Panc1 (cell line): ENCODE measurements at regions not wholly inside any gene's neighbourhood (a gene's known extent, or its start where the extent isn't known, plus 50 kb on each side); places are given as distances from the start of the nearest gene placed in this dataset.

Experiments used
- ATAC-seq: fragments of 200-7000 bp; cut with Tn5 transposase; 2 replicates; pipeline ENCODE4 v1.9.1; 2020; ENCODE audit warnings: mild to moderate bottlenecking, moderate library complexity
- BruUV-seq: library from RNA; stranded (reverse); fragments of 400-500 nt; replicated peaks from 2 replicates; lab custom pipeline; 2021; lab: Mats Ljungman, UMichigan
- CTCF ChIA-PET: fragments of 300-600 bp; sonication (Branson Sonifier 250); formaldehyde crosslinking; loops from one replicate; lab custom pipeline; 2022; ENCODE audit warnings: antibody characterized with exemption; lab: Charles Lee
- POLR2A ChIA-PET: fragments of 300-600 bp; sonication (Branson Sonifier 250); formaldehyde crosslinking; loops from one replicate; lab custom pipeline; 2022; ENCODE audit warnings: antibody characterized with exemption; lab: Charles Lee
- DNase-seq: peaks from one replicate; pipeline ENCODE4 v3.0.0-alpha.2; 2010; ENCODE audit warnings: low read depth, low spot score
- H3K27ac ChIP-seq: 2 replicates; pipeline ENCODE4 v1.5.1; 2011; ENCODE audit warnings: mild to moderate bottlenecking, low read length, inconsistent platforms
- H3K27me3 ChIP-seq: fragments of 200-500 bp; sonication (Bioruptor generic); 2 replicates; pipeline ENCODE4 v1.6.0; 2014; ENCODE audit warnings: low read length, inconsistent platforms; ENCODE audit not compliant: control insufficient read depth, insufficient read depth
- H3K36me3 ChIP-seq: fragments of 200-500 bp; sonication (Bioruptor generic); 2 replicates; pipeline ENCODE4 v1.5.1; 2014; ENCODE audit warnings: inconsistent platforms, mild to moderate bottlenecking, low read length, moderate library complexity; ENCODE audit not compliant: control insufficient read depth, insufficient read depth
- H3K4me1 ChIP-seq: 2 replicates; pipeline ENCODE4 v1.5.1; 2011; ENCODE audit warnings: inconsistent platforms, mild to moderate bottlenecking, low read length, moderate library complexity; ENCODE audit not compliant: control insufficient read depth, insufficient read depth
- H3K4me3 ChIP-seq, 2 experiments: 2 replicates each; pipeline ENCODE4 v1.5.1; 2011 to 2012; ENCODE audit warnings: low read depth in 2 of 2, low read length in 2 of 2, mild to moderate bottlenecking in 2 of 2, inconsistent platforms in 1 of 2, moderate library complexity in 1 of 2
- H3K9me3 ChIP-seq: fragments of 200-500 bp; sonication (Bioruptor generic); 2 replicates; pipeline ENCODE4 v1.5.1; 2014; ENCODE audit warnings: low read depth, mild to moderate bottlenecking, inconsistent platforms, low read length, moderate library complexity; ENCODE audit not compliant: control insufficient read depth, insufficient read depth
- POLR2AphosphoS5 ChIP-seq: IDR thresholded peaks from 2 replicates; pipeline ENCODE4 v1.6.1; 2012; ENCODE audit warnings: mild to moderate bottlenecking, low read depth, low read length, moderate library complexity
- SIN3A ChIP-seq: IDR thresholded peaks from 2 replicates; pipeline ENCODE4 v1.6.1; 2012; ENCODE audit warnings: low read depth, mild to moderate bottlenecking, low read length, moderate library complexity, borderline replicate concordance; ENCODE audit not compliant: insufficient read depth
- TCF7L2 ChIP-seq: IDR thresholded peaks from 2 replicates; pipeline ENCODE4 v1.6.1; 2011; ENCODE audit warnings: mild to moderate bottlenecking, low read depth, low read length, inconsistent platforms
- in situ Hi-C: cut with HindIII; loops from 2 replicates; pipeline ENCODE4 v1.10.0; 2016; ENCODE audit warnings: low sequenced_read_pairs, low pct_unique_long_range_greater_than_20kb
- intact Hi-C: fragments of 100-400 bp; cut with micrococcal nuclease; formaldehyde crosslinking; loops from one replicate; pipeline ENCODE4 v1.10.0; 2022; ENCODE audit not compliant: unreplicated experiment
- TF ChIP-seq, protein P1 (sequence below): fragments of 450-650 bp; IDR thresholded peaks from 2 replicates; pipeline ENCODE4 v1.5.1; 2017; ENCODE audit warnings: mild to moderate bottlenecking
- TF ChIP-seq, protein P2 (sequence below), 2 experiments: IDR thresholded peaks; 2 replicates each; pipeline ENCODE4 v1.6.1; 2011 to 2012; ENCODE audit warnings: low read depth in 2 of 2, control low read depth in 1 of 2, low read length in 1 of 2, mild to moderate bottlenecking in 1 of 2, moderate library complexity in 1 of 2; ENCODE audit not compliant: insufficient read depth in 1 of 2

GRCh38 chr18:40566510-40566844, 1388.6 kb upstream of the PIK3C3 start:
- Histone ChIP-seq H3K36me3 (no peaks in the 10 kb centered on the region), H3K4me1 (no peaks in the 10 kb centered on the region), H3K27ac (no peak overlapping the region), H3K4me3 (no peak overlapping the region), H3K27me3 (no peaks in the 10 kb centered on the region), H3K9me3 (no peaks in the 10 kb centered on the region)
- ChIA-PET POLR2A (no interaction called here), CTCF (no interaction called here)
- no TSS peak for BruUV-seq
- TF ChIP-seq SIN3A (no peak), TCF7L2 (no peak), POLR2AphosphoS5 (no peak)
- TF ChIP-seq, protein P1, sequence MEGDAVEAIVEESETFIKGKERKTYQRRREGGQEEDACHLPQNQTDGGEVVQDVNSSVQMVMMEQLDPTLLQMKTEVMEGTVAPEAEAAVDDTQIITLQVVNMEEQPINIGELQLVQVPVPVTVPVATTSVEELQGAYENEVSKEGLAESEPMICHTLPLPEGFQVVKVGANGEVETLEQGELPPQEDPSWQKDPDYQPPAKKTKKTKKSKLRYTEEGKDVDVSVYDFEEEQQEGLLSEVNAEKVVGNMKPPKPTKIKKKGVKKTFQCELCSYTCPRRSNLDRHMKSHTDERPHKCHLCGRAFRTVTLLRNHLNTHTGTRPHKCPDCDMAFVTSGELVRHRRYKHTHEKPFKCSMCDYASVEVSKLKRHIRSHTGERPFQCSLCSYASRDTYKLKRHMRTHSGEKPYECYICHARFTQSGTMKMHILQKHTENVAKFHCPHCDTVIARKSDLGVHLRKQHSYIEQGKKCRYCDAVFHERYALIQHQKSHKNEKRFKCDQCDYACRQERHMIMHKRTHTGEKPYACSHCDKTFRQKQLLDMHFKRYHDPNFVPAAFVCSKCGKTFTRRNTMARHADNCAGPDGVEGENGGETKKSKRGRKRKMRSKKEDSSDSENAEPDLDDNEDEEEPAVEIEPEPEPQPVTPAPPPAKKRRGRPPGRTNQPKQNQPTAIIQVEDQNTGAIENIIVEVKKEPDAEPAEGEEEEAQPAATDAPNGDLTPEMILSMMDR, result no peak
- TF ChIP-seq, protein P2, sequence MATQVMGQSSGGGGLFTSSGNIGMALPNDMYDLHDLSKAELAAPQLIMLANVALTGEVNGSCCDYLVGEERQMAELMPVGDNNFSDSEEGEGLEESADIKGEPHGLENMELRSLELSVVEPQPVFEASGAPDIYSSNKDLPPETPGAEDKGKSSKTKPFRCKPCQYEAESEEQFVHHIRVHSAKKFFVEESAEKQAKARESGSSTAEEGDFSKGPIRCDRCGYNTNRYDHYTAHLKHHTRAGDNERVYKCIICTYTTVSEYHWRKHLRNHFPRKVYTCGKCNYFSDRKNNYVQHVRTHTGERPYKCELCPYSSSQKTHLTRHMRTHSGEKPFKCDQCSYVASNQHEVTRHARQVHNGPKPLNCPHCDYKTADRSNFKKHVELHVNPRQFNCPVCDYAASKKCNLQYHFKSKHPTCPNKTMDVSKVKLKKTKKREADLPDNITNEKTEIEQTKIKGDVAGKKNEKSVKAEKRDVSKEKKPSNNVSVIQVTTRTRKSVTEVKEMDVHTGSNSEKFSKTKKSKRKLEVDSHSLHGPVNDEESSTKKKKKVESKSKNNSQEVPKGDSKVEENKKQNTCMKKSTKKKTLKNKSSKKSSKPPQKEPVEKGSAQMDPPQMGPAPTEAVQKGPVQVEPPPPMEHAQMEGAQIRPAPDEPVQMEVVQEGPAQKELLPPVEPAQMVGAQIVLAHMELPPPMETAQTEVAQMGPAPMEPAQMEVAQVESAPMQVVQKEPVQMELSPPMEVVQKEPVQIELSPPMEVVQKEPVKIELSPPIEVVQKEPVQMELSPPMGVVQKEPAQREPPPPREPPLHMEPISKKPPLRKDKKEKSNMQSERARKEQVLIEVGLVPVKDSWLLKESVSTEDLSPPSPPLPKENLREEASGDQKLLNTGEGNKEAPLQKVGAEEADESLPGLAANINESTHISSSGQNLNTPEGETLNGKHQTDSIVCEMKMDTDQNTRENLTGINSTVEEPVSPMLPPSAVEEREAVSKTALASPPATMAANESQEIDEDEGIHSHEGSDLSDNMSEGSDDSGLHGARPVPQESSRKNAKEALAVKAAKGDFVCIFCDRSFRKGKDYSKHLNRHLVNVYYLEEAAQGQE (IDR thresholded peaks at IDR 0.05; ENCODE audit: insufficient read depth in 1 of 2, low read depth in 2 of 2, low read length in 1 of 2), result no peak
- no peak for ATAC-seq
- intact Hi-C loops (no loop called here), in situ Hi-C loops (no loop called here)
- no peak for DNase-seq

DNA sequence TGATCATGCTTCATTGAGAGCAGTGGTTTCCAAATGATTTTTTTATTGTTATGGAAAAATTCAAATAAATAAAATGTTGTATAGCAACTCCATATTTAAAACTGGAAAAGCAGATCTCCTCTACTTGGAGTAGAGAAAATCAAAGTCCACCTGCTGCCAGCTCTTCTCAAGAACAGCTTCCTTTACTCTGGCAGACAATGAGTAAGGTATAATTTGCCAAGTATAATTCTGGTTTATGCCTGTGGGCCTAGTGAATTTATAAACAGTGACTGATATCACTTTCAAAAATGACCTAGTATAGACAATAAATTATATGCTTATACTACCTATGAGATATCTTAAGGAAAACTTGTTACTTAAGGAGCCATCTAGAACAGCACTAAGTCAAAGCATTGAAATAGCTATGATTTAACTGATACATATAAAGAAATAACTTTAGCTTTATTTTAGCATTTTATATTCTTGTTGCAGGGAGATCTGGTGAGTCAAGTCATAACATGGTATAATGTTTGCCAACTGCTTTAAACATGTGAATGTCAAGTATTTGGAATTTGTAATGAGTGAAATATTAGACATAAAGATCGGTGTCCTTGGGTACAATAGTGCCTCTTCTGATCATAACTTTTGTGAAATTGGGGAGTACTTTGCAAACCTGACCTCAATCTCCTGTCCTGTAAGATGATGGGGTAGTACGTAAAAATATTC, 1389.1 kb upstream of the PIK3C3 start:
- H3K27me3 ChIP-seq, result no peaks in the 10 kb centered on the region
- no peaks in the 10 kb centered on the region for H3K4me1 ChIP-seq
- TF ChIP-seq, protein P1, result no peak
- TF ChIP-seq SIN3A, result no peak
- TF ChIP-seq, protein P2 (IDR thresholded peaks at IDR 0.05; ENCODE audit: insufficient read depth in 1 of 2, low read depth in 2 of 2, low read length in 1 of 2), result no peak
- no peak for TF ChIP-seq POLR2AphosphoS5
- no peak for TF ChIP-seq TCF7L2
- H3K9me3 ChIP-seq, result no peaks in the 10 kb centered on the region
- H3K36me3 ChIP-seq, result no peaks in the 10 kb centered on the region
- intact Hi-C loops, result no loop called here
- in situ Hi-C loops, result no loop called here
- CTCF ChIA-PET, result no interaction called here
- BruUV-seq, result no TSS peak
- H3K27ac ChIP-seq, result no peak overlapping the region
- no peak overlapping the region for H3K4me3 ChIP-seq
- no peak for ATAC-seq
- DNase-seq, result no peak
- POLR2A ChIA-PET, result no interaction called here
